NCI-H526 treated with DMSO at 0.1 percent for 48 hours (cell line): ENCODE measurements at regions not wholly inside any gene's neighbourhood (a gene's known extent, or its start where the extent isn't known, plus 50 kb on each side); places are given as distances from the start of the nearest gene placed in this dataset.
A peak's percentile ranks its signal among the peaks of the same experiment; 100 is the strongest.

Experiments used
- DNase-seq: peaks from one replicate; lab custom pipeline; 2025; lab: John Stamatoyannopoulos, UW

- DNase-seq = no peak
These were observed 73.7 kb downstream of the MINAR2 start for GRCh38 chr5:129821477-129822131.

- DNase-seq = no peak
These were observed 74.0 kb upstream of the CHSY3 start for GRCh38 chr5:129830288-129830687.

- DNase-seq = no peak
These were observed 67.9 kb upstream of the CHSY3 start for GRCh38 chr5:129836321-129836720.

GRCh38 chr5:129844764-129845163 is 59.5 kb upstream of the CHSY3 start:
- DNase-seq = no peak

- peak; percentile 1 for DNase-seq
These were observed 51.4 kb upstream of the CHSY3 start for GRCh38 chr5:129852747-129853352.

- no peak for DNase-seq
These were observed 50.7 kb upstream of the CHSY3 start for GRCh38 chr5:129853588-129853987.
